Superior temporal gyrus (tissue), 1 donor: ENCODE measurements at regions not wholly inside any gene's neighbourhood (a gene's known extent, or its start where the extent isn't known, plus 50 kb on each side); places are given as distances from the start of the nearest gene placed in this dataset.
"Not testable (repeated sequence)": the region's sequence is repeated elsewhere in the genome, so short reads cannot be mapped to it uniquely, and the experiment has no call there.

Experiments used
- DNase-seq: peaks from one replicate; pipeline ENCODE4 v3.0.0-alpha.2; 2016; ENCODE audit errors: extremely low spot score

DNA sequence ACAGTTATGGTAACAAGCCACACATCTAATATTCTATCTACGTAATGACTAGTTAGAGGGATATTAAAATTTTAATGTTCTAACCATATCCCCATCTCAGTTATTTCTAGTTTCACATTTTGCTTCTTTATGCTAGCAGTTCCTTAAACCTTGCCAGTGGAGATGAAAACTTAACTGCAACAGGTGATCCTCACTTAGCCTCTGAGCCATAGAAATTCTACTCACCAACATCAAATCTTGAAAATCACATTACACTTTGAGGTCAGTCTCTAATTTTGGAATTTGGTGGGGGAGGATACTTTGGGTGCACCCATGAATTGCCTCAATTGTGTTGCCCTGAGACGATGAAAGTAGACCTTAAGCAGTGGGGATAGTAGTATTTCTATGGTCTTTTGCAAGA is 256.4 kb downstream of the GATA3 start:
- DNase-seq: no peak

GRCh38 chr10:8311526-8312070 is 257.1 kb downstream of the GATA3 start:
- DNase-seq: no peak

GRCh38 chr10:8312079-8312478 is 257.6 kb downstream of the GATA3 start:
- no peak for DNase-seq

GRCh38 chr10:8312781-8313180 is 258.3 kb downstream of the GATA3 start:
- no peak for DNase-seq

DNA sequence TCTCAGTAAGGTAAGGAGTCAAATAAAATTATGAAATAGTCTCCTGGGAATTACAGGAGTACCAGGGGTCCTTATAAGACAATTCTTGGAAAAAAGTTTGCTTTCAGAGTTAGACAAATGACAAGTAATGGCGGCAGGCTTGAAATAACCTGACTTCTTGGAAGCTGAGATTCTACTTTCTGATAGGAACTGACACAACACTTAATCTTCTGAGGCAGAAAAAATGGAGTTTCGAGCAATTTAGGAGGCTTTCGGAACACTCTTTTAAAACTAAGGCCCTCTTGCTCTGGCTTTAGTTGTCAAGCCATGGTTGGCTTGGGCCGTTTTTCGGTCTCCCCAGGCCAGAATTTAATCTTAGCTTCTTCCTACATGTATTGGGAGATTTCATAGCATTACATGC is 260.0 kb downstream of the GATA3 start:
- no peak for DNase-seq

GRCh38 chr10:8315619-8316021 is 261.1 kb downstream of the GATA3 start:
- DNase-seq: no peak

GRCh38 chr10:8316284-8316683 is 261.8 kb downstream of the GATA3 start:
- no peak for DNase-seq

DNA sequence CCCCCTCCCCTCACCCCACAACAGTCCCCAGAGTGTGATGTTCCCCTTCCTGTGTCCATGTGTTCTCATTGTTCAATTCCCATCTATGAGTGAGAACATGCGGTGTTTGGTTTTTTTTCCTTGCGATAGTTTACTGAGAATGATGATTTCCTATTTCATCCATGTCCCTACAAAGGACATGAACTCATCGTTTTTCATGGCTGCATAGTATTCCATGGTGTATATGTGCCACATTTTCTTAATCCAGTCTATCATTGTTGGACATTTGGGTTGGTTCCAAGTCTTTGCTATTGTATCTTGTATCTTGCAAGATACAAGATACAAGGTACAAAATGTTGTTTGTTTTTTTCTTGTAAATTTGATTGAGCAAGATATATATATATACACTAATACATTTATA is 263.9 kb downstream of the GATA3 start:
- DNase-seq: not testable (repeated sequence)

GRCh38 chr10:8318956-8319355 is 264.5 kb downstream of the GATA3 start:
- DNase-seq: no peak

DNA sequence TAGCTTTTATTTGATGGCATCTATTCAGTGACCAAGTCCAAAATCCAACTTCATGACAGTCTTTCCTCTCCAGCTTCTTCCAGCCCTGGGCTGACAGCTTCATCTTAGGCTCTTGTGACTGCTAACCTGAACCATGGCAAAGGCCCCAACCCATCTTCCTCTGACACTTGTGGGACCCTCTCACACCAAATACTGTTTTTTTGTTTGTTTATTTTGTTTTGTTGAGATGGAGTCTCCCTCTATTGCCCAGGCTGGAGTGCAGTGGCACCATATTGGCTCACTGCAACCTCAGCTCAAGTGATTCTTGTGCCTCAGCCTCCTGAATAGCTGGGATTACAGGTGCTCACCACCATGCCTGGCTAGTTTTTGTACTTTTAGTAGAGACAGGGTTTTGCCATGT is 265.2 kb downstream of the GATA3 start:
- no peak for DNase-seq

DNA sequence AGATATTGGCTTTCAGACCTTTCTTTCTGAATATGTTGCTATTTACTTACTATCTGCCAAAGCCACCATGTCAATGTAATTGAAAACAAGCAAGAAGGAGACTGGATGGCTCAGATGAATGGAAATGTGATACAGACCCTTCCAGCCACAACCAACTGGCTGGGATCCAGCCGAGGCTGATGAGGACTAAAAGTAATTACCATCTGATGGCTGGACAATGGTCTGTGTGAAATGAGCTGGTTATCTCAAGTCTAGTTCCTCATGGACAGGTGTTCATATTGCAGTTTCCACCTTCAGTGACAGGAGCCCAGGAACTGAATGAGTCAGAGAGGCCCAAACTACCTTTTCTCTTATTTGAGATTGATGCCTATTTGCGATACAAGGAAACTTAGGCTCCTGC is 267.5 kb downstream of the GATA3 start:
- no peak for DNase-seq

- no peak for DNase-seq
These were observed 269.1 kb downstream of the GATA3 start for GRCh38 chr10:8323428-8324054.

DNA sequence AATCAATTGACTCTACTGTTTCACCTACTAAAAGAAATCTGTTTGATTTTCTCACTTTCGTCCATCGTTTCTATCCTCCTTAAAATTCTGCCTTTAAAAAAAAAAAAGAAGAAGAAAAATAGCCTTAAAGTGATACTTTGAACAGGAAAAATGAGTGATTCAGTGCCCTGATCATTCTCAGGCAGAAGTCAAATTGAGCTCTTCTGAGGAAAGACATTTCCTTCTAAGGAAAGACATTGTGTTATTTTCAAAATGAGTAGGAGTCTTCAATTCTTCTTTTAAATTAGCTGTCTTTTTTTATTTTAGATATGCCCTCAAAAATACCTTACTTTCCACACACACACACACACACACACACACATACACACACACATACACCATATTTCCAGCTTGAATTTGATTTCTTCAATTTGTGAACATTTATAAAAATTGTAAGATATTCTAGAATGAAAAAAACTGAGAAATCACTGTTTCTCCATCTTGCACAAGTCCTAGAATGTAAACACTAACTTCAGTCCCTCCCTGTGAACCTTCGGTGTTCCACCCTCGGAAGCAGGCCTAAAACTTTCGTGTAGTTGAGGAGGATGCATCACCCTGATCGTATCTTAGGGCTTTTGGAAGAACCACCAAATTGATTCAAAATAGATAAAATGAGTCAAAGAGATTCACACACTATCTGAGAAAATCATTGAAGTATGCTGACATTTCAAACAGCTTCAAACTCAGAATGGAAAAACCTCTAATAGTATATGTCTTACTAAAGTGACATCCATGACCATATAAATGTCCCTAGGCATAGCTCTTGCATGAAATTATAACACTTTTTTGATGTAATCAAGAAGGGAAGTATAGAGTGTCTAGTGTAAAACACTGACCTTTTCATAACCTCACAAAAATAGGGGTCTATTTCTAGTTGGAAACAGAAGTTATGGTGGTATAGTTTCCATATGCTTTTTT is 270.8 kb downstream of the GATA3 start:
- no peak for DNase-seq

DNA sequence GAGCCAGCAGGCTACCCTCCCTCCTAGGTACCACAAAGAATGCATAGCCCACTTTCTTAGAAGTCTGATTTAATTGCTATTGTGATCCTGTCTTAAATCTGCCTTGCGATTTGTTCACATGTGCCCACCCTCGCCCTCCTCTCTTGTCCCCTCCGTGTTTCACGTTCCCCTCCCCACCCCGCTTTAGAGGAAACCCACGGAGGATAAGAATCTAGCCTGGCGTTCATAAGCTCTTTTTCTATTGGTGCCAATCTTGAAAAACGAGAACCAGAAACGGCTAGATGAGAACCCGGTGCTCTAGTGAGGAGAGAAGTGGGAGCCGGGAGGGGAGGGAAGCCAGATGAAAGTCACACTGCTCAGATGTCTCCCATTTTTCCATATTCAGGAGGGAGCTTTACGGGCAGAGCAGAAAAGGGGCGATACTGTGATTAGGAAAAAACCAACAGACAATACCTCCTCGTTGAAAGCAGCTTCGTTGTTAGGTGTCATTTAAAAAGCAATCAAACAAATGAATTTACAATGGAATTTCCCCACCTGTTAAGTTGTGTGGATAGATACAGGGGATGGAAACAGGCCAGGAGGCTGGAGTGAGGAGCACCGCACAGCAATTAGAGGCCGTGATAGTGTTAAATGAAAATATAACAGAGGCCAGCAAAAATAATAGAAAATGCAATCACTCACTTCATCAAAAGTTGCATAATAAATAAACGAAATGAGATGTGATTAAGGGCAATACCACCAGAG is 272.1 kb downstream of the GATA3 start:
- DNase-seq: no peak

DNA sequence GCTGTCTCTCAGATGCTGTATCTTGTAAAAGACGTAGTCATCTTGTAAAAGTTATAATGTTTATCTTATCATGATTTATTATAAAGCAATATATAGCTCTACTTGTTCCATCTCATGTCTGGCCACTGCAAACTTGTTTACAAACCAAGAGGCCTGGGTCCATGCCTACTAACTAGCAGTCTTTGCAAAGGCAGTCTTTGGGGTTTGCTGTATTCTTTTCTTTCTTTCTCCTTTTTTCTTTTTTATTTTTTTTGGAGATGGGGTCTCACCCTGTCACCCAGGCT is 272.6 kb downstream of the GATA3 start:
- no peak for DNase-seq

DNA sequence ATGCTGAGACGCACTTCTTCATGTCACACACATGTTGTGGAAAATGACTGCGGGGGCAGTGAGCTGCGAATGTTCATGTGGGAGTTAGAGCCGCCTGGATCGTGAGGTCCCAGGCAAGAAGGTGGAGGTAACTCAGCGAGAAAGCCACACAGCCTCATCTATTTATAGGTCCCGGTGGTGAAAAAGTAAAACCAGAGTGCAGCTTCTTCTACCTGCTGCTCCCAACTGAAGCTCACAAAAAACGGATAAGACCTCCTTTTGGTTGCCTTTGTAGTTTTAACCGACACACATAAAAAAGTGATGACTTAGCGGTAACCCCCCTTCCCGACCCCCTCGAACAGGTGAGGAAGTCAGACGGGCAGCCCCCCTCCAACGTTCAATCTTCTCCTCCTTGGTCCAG is 276.9 kb downstream of the GATA3 start:
- DNase-seq: no peak

DNA sequence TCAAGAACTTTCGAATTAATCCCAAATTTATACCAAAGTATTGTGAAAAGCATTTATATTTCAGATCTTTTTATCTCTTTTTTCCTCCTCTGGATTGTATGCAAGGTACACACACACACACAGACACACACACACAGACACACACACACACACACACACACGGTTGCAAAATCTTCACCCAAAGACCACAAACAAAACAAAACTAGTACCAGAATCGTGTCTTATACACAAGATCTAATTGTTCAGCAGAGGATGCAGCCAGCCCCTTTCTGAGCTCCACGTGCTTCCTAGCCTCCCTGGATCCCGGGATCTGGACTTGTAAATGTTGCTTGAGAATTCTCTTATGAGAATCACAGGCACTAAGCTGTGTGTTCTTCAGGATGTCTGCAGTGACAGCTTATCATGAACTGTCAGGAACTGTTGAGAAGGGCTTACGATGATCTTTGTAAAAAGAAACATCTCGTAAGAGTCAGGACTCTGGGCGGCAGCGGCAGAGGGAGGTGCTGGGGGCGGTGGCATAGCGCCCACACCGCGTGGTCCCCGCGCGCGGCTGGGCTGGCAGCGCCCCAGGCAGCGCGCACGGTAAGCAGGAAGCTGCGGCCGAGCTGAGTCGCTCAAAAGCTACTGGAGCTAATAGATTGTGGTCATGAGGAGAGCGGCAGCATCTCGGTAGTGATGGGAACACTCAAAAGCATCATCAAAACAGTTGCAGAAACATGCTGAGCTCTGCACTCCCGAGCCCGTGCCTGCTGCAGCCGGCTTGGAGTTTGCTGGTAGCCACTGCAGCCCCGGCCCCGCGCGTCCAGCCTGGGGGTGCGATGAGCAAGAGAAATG is 277.6 kb downstream of the GATA3 start:
- DNase-seq: peak; percentile 32

- no peak for DNase-seq
These were observed 278.2 kb downstream of the GATA3 start for GRCh38 chr10:8332730-8333111.

DNA sequence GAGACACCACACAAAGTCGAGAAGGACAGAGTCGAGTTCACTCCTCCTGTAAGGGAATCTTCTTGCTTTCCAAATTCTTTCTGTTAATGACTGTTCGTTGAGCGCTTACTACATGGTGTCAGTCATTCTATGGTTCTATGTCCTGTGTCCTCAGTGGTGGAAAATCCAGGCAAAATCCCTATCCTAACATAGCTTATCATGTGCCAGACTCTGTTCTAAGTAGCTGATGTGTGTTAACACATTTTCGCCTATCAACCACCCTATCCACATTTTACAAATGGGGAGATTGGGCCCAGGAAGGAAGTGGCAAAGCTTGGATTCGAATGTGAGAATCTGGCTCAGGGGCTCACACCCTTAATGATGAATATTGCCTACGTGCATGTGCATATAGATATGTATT is 280.1 kb downstream of the GATA3 start:
- DNase-seq: no peak

GRCh38 chr10:8336629-8337331 is 282.3 kb downstream of the GATA3 start:
- DNase-seq: no peak

GRCh38 chr10:8337332-8337651 is 282.8 kb downstream of the GATA3 start:
- no peak for DNase-seq
